ENCODE measurements at regions not wholly inside any gene's neighbourhood (a gene's known extent, or its start where the extent isn't known, plus 50 kb on each side); places are given as distances from the start of the nearest gene placed in this dataset.

DNA sequence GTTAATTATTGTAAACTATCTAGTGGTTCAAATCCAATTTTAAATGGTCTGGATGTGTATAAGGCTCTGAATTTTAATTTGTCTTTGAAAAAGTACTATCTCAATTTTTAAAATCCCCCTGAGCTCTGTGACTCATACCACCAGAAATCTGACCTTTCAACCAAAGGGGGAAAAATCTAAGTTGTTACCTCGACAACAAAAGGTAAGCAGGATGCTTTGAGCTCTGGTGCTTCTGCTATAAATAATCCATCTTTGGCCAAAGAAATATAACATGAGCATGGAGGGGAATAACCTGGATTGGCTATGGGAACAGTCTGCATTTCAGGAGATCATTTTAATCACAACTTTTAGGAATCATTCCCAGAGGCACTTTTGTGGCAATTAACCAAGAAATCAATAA is 76.3 kb upstream of the PCSK1 start:
- Histone ChIP-seq H3K27me3 (ENCODE audit: control insufficient read depth, insufficient read depth, low read length) (peaks cover 2% of the 10 kb centered on the region), H3K4me3 (ENCODE audit: low read depth, low read length) (no peak overlapping the region), H3K36me3 (ENCODE audit: control insufficient read depth, insufficient read depth, low read length) (no peaks in the 10 kb centered on the region)
- FAIRE-seq, result no peak
- no peak for DNase-seq (ENCODE audit: low read depth)
- TF ChIP-seq, protein P1, sequence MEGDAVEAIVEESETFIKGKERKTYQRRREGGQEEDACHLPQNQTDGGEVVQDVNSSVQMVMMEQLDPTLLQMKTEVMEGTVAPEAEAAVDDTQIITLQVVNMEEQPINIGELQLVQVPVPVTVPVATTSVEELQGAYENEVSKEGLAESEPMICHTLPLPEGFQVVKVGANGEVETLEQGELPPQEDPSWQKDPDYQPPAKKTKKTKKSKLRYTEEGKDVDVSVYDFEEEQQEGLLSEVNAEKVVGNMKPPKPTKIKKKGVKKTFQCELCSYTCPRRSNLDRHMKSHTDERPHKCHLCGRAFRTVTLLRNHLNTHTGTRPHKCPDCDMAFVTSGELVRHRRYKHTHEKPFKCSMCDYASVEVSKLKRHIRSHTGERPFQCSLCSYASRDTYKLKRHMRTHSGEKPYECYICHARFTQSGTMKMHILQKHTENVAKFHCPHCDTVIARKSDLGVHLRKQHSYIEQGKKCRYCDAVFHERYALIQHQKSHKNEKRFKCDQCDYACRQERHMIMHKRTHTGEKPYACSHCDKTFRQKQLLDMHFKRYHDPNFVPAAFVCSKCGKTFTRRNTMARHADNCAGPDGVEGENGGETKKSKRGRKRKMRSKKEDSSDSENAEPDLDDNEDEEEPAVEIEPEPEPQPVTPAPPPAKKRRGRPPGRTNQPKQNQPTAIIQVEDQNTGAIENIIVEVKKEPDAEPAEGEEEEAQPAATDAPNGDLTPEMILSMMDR (IDR thresholded peaks at IDR 0.05; ENCODE audit: insufficient read depth, low read length, severe bottlenecking), result no peak

DNA sequence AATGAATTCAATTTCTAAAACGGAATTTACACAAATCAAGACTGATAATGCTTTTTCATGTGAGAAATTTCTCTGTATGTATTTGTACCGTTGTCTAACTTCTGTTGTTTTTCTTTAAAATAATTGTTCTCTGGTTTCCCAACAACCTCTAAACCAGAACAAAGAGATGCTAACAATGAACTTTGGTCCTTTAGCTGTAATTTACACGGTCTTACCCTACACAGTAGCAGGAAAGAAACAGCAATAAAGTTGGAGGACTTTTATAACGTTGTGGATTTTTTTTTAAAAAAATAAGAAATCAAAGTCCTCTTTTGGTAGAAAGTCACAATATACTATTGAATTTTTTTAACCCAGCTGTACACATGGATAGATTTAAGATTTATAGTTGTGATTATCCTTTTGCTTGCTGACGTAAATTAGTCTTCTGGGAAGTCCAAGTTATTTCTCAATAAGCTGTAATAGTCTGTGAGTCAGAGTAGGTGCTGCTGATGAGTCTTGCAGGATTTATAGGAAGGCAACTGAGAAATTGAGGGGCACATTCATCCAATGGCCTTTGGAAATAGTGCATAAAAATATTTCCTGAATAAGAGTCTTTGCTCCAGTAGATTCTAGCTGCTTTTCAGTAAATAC is 76.8 kb upstream of the PCSK1 start:
- FAIRE-seq (no peak), DNase-seq (ENCODE audit: low read depth) (peak; percentile 61)
- Histone ChIP-seq H3K36me3 (ENCODE audit: control insufficient read depth, insufficient read depth, low read length) (no peaks in the 10 kb centered on the region), H3K27me3 (ENCODE audit: control insufficient read depth, insufficient read depth, low read length) (peaks cover 2% of the 10 kb centered on the region), H3K4me3 (ENCODE audit: low read depth, low read length) (no peak overlapping the region)
- TF ChIP-seq, protein P1 (IDR thresholded peaks at IDR 0.05; ENCODE audit: insufficient read depth, low read length, severe bottlenecking), result no peak

DNA sequence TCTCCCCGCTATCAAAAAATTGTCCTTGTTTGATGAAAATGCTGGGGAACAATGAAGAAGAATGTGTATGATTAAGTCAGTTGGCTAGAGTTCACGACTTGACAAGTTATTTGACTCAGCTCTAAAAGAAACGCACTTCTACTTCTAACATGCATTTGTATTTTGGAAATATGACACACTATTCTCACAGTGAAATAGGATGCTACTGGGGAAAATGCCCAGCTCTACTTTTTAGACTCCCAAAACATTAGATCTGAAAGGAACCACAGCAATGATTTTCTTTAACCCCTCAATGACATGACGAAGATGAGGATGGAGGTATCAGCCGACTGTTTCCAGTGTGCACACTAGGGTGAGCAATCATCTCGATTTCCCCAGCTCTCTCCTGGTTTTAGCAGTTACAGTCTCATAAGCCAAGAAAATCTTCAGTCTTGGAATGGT is 83.6 kb upstream of the PCSK1 start:
- no peak for DNase-seq (ENCODE audit: low read depth)
- peaks cover 7% of the 10 kb centered on the region for H3K27me3 ChIP-seq (ENCODE audit: control insufficient read depth, insufficient read depth, low read length)
- H3K36me3 ChIP-seq (ENCODE audit: control insufficient read depth, insufficient read depth, low read length), result no peaks in the 10 kb centered on the region
- FAIRE-seq, result no peak
- H3K4me3 ChIP-seq (ENCODE audit: low read depth, low read length), result no peak overlapping the region
- TF ChIP-seq, protein P1 (IDR thresholded peaks at IDR 0.05; ENCODE audit: insufficient read depth, low read length, severe bottlenecking), result no peak

DNA sequence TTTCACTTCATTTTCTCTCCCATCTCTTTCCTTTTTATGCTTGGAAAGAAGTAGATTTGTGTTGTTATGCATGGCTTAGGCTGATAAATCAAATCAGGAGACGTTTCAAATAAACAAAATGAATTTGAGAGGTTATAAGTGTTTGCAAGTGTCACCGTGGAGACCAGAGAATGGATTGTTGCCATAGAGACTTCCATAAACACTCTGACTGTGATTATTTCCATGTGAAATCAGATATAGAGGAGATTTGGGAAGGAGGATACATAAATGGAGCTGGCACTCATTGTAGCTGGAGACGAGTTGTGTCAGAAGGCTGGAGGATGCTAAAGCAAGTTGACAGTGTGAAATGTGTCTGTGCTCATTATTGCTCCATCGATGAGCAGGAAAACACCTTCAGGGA is 84.2 kb upstream of the PCSK1 start:
- H3K27me3 ChIP-seq (ENCODE audit: control insufficient read depth, insufficient read depth, low read length), result peaks cover 7% of the 10 kb centered on the region
- H3K4me3 ChIP-seq (ENCODE audit: low read depth, low read length), result no peak overlapping the region
- TF ChIP-seq, protein P1 (IDR thresholded peaks at IDR 0.05; ENCODE audit: insufficient read depth, low read length, severe bottlenecking), result no peak
- no peak for DNase-seq (ENCODE audit: low read depth)
- no peaks in the 10 kb centered on the region for H3K36me3 ChIP-seq (ENCODE audit: control insufficient read depth, insufficient read depth, low read length)
- FAIRE-seq, result no peak

DNA sequence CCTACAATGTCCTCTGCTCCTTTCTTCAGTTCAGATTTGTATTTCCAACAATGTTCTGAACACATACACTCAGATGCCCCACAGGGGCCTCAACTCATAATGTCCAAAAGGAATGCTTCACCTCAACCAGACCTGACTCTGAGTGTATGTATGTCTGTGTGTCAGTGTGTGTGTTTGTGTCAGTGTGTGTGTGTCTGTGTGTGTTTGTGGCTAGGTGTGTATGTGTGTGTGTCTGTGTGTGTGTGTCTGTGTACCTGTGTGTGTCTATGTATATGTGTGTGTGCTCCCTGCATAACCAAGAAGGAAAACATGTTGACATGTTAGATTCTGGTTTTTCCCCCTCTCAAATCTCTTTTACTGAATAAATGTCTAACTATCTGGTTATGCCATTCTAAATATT is 87.3 kb upstream of the PCSK1 start:
- FAIRE-seq (no peak), DNase-seq (ENCODE audit: low read depth) (no peak)
- TF ChIP-seq, protein P1 (IDR thresholded peaks at IDR 0.05; ENCODE audit: insufficient read depth, low read length, severe bottlenecking), result no peak
- no peak overlapping the region for H3K4me3 ChIP-seq (ENCODE audit: low read depth, low read length)
- H3K36me3 ChIP-seq (ENCODE audit: control insufficient read depth, insufficient read depth, low read length), result no peaks in the 10 kb centered on the region
- peaks cover 5% of the 10 kb centered on the region for H3K27me3 ChIP-seq (ENCODE audit: control insufficient read depth, insufficient read depth, low read length)

Data from bronchial epithelial cell (primary cell).